Fibroblast of villous mesenchyme (primary cell): ENCODE measurements at regions not wholly inside any gene's neighbourhood (a gene's known extent, or its start where the extent isn't known, plus 50 kb on each side); places are given as distances from the start of the nearest gene placed in this dataset.

Source experiments
- DNase-seq: peaks from one replicate; pipeline ENCODE4 v3.0.0-alpha.2; 2010; ENCODE audit warnings: low read depth
- H3K4me3 ChIP-seq: 2 replicates; pipeline ENCODE4 v1.5.1; 2011; ENCODE audit warnings: low read depth, mild to moderate bottlenecking, low read length
- TF ChIP-seq, protein P1 (sequence below): IDR thresholded peaks from 2 replicates; pipeline ENCODE4 v1.5.1; 2012; ENCODE audit warnings: low read depth, mild to moderate bottlenecking, low read length; ENCODE audit not compliant: insufficient read depth

- no peak for DNase-seq
- TF ChIP-seq, protein P1, sequence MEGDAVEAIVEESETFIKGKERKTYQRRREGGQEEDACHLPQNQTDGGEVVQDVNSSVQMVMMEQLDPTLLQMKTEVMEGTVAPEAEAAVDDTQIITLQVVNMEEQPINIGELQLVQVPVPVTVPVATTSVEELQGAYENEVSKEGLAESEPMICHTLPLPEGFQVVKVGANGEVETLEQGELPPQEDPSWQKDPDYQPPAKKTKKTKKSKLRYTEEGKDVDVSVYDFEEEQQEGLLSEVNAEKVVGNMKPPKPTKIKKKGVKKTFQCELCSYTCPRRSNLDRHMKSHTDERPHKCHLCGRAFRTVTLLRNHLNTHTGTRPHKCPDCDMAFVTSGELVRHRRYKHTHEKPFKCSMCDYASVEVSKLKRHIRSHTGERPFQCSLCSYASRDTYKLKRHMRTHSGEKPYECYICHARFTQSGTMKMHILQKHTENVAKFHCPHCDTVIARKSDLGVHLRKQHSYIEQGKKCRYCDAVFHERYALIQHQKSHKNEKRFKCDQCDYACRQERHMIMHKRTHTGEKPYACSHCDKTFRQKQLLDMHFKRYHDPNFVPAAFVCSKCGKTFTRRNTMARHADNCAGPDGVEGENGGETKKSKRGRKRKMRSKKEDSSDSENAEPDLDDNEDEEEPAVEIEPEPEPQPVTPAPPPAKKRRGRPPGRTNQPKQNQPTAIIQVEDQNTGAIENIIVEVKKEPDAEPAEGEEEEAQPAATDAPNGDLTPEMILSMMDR, result no peak
- no peak overlapping the region for H3K4me3 ChIP-seq
Observed at GRCh38 chr12:53808023-53808705, 56.4 kb upstream of the CISTR start.

GRCh38 chr12:53809005-53809404, 57.2 kb upstream of the CISTR start:
- DNase-seq, result no peak
- no peak overlapping the region for H3K4me3 ChIP-seq
- TF ChIP-seq, protein P1, result no peak

- no peak overlapping the region for H3K4me3 ChIP-seq
- TF ChIP-seq, protein P1, result no peak
- no peak for DNase-seq
Observed at GRCh38 chr12:53810950-53811349, 59.2 kb upstream of the CISTR start.

DNA sequence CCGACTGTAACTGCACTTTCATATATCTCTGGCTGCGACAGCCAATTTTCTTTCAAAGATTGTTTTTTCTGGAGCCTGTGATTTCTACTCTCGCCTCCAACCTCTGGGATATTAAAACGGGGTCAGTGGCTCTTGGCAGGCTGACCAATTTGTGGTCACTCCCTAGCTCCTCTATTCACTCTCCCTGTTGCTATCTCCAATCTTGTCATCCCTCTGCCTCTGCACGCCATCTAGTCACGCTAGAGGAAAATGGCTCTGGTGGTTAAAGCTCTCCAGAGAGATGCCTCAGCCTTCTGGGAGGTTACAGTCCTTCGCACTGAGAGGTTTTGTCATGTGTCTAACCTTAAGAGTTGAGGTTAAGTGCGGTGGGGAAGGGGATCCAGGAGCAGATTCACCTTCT, 59.8 kb upstream of the CISTR start:
- no peak overlapping the region for H3K4me3 ChIP-seq
- TF ChIP-seq, protein P1, result no peak
- DNase-seq, result no peak

DNA sequence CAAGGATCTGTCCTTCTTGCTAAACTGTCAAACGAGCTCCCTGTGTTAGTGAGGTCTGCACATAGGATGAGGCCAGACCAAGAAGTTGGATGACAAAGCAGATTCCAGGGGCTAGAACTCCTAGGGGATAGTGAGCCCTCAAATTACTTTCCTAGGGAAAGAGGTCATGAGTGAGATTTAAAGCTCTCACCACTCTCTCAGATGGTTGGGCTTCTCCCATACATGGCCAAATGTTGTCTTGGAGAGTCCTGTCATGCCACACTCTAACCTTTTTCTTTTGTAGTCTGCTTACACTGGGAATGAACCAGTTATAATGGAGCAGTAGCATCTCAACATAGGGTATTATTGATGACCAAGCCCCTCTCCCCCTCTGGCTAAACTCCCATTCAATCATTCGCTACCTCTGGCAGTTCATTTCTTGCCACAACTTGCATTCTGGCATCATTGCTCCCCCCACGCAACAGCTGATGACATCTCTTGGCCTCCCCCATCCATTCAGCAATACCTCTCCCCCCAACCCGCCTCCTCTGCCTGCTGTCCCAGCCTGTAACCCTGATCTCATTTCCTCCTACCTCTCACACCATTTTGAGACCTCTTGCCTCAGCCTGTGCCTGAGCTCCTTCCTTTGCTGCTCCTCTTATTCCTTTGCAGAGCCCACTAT, 64.7 kb upstream of the CISTR start:
- TF ChIP-seq, protein P1, result no peak
- H3K4me3 ChIP-seq, result no peak overlapping the region
- DNase-seq, result no peak

DNA sequence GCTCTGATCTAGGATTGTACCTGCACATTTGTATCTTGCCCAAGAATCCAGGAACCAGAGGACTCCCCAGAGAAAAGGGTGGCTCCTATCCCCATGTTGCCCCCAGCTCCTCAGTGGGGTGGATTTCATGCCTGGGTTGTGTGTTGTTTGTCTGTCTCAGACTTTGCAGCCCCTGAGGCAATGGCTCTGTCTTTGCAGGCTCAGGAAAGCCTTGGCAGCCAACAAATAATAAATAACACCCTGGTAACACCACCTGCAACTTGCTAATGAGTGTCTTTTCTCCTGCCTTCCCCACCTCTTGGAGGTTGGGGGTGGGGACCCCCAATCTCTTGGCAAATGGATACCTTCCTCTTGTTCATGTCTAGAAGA, 65.2 kb upstream of the CISTR start:
- TF ChIP-seq, protein P1, result no peak
- DNase-seq, result no peak
- H3K4me3 ChIP-seq, result no peak overlapping the region
